ENCODE measurements at regions not wholly inside any gene's neighbourhood (a gene's known extent, or its start where the extent isn't known, plus 50 kb on each side); places are given as distances from the start of the nearest gene placed in this dataset.
"Not testable (repeated sequence)": the region's sequence is repeated elsewhere in the genome, so short reads cannot be mapped to it uniquely, and the experiment has no call there.

- H3K4me3 ChIP-seq (ENCODE audit: low read depth in 1 of 2, low read length in 1 of 2) = no peak overlapping the region
- TF ChIP-seq, protein P1, sequence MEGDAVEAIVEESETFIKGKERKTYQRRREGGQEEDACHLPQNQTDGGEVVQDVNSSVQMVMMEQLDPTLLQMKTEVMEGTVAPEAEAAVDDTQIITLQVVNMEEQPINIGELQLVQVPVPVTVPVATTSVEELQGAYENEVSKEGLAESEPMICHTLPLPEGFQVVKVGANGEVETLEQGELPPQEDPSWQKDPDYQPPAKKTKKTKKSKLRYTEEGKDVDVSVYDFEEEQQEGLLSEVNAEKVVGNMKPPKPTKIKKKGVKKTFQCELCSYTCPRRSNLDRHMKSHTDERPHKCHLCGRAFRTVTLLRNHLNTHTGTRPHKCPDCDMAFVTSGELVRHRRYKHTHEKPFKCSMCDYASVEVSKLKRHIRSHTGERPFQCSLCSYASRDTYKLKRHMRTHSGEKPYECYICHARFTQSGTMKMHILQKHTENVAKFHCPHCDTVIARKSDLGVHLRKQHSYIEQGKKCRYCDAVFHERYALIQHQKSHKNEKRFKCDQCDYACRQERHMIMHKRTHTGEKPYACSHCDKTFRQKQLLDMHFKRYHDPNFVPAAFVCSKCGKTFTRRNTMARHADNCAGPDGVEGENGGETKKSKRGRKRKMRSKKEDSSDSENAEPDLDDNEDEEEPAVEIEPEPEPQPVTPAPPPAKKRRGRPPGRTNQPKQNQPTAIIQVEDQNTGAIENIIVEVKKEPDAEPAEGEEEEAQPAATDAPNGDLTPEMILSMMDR (IDR thresholded peaks at IDR 0.05) = no peak
- no peaks in the 10 kb centered on the region for H3K9me3 ChIP-seq
- no peak overlapping the region for H3K27ac ChIP-seq
- no peaks in the 10 kb centered on the region for H3K4me1 ChIP-seq (ENCODE audit: control insufficient read depth in 1 of 2, insufficient read depth in 1 of 2, low read depth in 1 of 2, low read length in 1 of 2)
- no peaks in the 10 kb centered on the region for H3K27me3 ChIP-seq
- no peaks in the 10 kb centered on the region for H3K36me3 ChIP-seq
Observed at GRCh38 chr18:60248336-60249330, 123.9 kb downstream of the MC4R start.

GRCh38 chr18:60247103-60247502, 125.5 kb downstream of the MC4R start:
- Histone ChIP-seq H3K4me1 (ENCODE audit: control insufficient read depth in 1 of 2, insufficient read depth in 1 of 2, low read depth in 1 of 2, low read length in 1 of 2) (no peaks in the 10 kb centered on the region), H3K4me3 (ENCODE audit: low read depth in 1 of 2, low read length in 1 of 2) (no peak overlapping the region), H3K9me3 (no peaks in the 10 kb centered on the region), H3K27me3 (no peaks in the 10 kb centered on the region), H3K36me3 (no peaks in the 10 kb centered on the region), H3K27ac (no peak overlapping the region)
- TF ChIP-seq, protein P1 (IDR thresholded peaks at IDR 0.05) = no peak

- Histone ChIP-seq H3K4me3 (ENCODE audit: low read depth in 1 of 2, low read length in 1 of 2) (no peak overlapping the region), H3K4me1 (ENCODE audit: control insufficient read depth in 1 of 2, insufficient read depth in 1 of 2, low read depth in 1 of 2, low read length in 1 of 2) (no peaks in the 10 kb centered on the region), H3K9me3 (no peaks in the 10 kb centered on the region), H3K36me3 (no peaks in the 10 kb centered on the region), H3K27ac (no peak overlapping the region), H3K27me3 (no peaks in the 10 kb centered on the region)
- TF ChIP-seq, protein P1 (IDR thresholded peaks at IDR 0.05) = no peak
Observed at GRCh38 chr18:60246606-60247005, 126.0 kb downstream of the MC4R start.

DNA sequence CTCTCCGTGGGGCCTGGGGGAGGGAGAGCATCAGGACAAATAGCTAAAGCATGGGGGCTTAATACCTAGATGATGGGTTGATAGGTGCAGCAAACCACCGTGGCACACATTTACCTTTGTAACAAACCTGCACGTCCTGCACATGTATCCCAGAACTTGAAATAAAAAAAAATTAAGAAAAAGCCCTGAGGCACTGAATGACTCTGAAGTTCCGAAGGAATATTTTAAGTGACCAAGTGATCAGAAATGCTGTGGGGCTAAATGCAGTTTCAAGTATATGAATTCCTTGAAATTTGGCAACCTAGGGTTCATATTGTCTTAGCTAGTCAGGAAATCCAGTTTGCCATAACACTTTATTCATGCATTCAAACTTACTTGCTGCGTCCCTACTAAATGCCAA, 127.5 kb downstream of the MC4R start:
- TF ChIP-seq, protein P1 (IDR thresholded peaks at IDR 0.05) = no peak
- Histone ChIP-seq H3K27ac (no peak overlapping the region), H3K36me3 (no peaks in the 10 kb centered on the region), H3K9me3 (no peaks in the 10 kb centered on the region), H3K27me3 (no peaks in the 10 kb centered on the region), H3K4me3 (ENCODE audit: low read depth in 1 of 2, low read length in 1 of 2) (no peak overlapping the region), H3K4me1 (ENCODE audit: control insufficient read depth in 1 of 2, insufficient read depth in 1 of 2, low read depth in 1 of 2, low read length in 1 of 2) (no peaks in the 10 kb centered on the region)

DNA sequence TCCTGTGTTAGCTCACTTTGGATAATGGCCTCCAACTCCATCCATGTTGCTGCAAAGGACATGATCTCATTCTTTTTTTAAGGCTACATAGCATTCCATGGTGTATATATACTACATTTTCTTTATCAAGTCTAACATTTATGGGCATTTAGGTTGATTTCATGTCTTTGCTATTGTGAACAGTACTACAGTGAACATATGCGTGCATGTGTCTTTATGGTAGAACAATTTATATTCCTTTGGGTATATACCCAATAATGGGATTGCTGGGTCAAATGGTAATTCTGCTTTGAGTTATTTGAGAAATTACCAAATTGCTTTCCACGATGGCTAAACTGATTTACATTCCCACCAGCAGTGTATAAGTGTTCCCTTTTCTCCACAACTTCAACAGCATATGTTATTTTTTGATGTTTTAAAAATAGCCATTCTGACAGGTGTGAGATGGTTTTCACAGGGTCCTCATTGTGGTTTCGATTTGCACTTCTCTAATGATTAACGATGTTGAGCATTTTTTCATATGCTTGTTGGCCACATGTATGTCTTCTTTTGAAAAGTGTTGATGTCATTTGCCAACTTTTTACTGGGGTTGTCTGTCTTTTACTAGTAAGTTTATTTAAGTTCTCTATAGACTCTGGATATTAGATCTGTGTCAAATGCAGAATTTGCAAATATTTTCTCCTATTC, 133.4 kb downstream of the MC4R start:
- H3K4me1 ChIP-seq (ENCODE audit: control insufficient read depth in 1 of 2, insufficient read depth in 1 of 2, low read depth in 1 of 2, low read length in 1 of 2); H3K27ac ChIP-seq; H3K4me3 ChIP-seq (ENCODE audit: low read depth in 1 of 2, low read length in 1 of 2); H3K36me3 ChIP-seq; H3K9me3 ChIP-seq; H3K27me3 ChIP-seq: not testable (repeated sequence)

DNA sequence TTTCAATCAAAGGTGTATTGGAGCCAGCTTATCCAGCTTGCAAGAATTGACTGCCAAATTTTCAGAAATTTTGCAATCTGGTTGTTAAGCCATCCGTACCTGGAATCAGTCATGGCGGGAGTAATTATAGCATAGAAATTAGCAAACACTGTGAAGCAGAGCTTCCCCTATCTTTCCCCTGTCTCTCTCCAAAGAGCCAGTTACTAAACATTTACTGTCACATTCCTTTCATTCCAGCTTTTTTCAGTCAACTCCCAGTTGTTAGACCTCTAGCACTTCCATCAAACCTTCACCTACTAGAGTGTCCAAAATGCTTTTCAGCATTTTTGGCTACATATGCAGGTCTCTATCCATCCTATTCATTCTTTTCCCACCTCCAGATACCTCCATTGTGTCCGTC, 137.4 kb downstream of the MC4R start:
- Histone ChIP-seq H3K27ac (no peak overlapping the region), H3K36me3 (no peaks in the 10 kb centered on the region), H3K4me3 (ENCODE audit: low read depth in 1 of 2, low read length in 1 of 2) (no peak overlapping the region), H3K27me3 (no peaks in the 10 kb centered on the region), H3K4me1 (ENCODE audit: control insufficient read depth in 1 of 2, insufficient read depth in 1 of 2, low read depth in 1 of 2, low read length in 1 of 2) (no peaks in the 10 kb centered on the region), H3K9me3 (no peaks in the 10 kb centered on the region)
- TF ChIP-seq, protein P1 (IDR thresholded peaks at IDR 0.05) = no peak

Data from neutrophil (primary cell).